Lower leg skin (tissue), 4 donors: ENCODE measurements at regions not wholly inside any gene's neighbourhood (a gene's known extent, or its start where the extent isn't known, plus 50 kb on each side); places are given as distances from the start of the nearest gene placed in this dataset.

ENCODE experiments used
- DNase-seq, 2 donors: peaks; one replicate each; pipeline ENCODE4 v3.0.0-alpha.2; 2019; ENCODE audit warnings: low spot score in 2 of 2
- H3K4me3 ChIP-seq: fragments of 200-600 bp; sonication (generic); 2 replicates; pipeline ENCODE4 v1.5.1; 2017; ENCODE audit warnings: mild to moderate bottlenecking, low read depth; ENCODE audit not compliant: poor library complexity, severe bottlenecking
- POLR2A ChIP-seq, 2 donors: fragments of 450-650 bp; IDR thresholded peaks; one replicate each; pipeline ENCODE4 v1.6.1; 2016 to 2017; ENCODE audit warnings: antibody characterized with exemption in 2 of 2, mild to moderate bottlenecking in 1 of 2, moderate library complexity in 1 of 2
- WGBS, 2 donors: methylation state at CpG; one replicate each; pipeline ENCODE4 v1.1.5; 2018; 5-methylcytosine and 5-hydroxymethylcytosine counted together
- intact Hi-C: fragments of 100-400 bp; cut with DNase I; formaldehyde crosslinking; loops from one replicate; pipeline ENCODE4 v1.15.0; 2023; ENCODE audit warnings: low total_unique reads
- TF ChIP-seq, protein P1 (sequence below), 3 donors: fragments of 450-650 bp; IDR thresholded peaks; one replicate each; pipeline ENCODE4 v1.5.1; 2016; ENCODE audit warnings: antibody characterized with exemption in 3 of 3, mild to moderate bottlenecking in 3 of 3, moderate library complexity in 2 of 3

DNA sequence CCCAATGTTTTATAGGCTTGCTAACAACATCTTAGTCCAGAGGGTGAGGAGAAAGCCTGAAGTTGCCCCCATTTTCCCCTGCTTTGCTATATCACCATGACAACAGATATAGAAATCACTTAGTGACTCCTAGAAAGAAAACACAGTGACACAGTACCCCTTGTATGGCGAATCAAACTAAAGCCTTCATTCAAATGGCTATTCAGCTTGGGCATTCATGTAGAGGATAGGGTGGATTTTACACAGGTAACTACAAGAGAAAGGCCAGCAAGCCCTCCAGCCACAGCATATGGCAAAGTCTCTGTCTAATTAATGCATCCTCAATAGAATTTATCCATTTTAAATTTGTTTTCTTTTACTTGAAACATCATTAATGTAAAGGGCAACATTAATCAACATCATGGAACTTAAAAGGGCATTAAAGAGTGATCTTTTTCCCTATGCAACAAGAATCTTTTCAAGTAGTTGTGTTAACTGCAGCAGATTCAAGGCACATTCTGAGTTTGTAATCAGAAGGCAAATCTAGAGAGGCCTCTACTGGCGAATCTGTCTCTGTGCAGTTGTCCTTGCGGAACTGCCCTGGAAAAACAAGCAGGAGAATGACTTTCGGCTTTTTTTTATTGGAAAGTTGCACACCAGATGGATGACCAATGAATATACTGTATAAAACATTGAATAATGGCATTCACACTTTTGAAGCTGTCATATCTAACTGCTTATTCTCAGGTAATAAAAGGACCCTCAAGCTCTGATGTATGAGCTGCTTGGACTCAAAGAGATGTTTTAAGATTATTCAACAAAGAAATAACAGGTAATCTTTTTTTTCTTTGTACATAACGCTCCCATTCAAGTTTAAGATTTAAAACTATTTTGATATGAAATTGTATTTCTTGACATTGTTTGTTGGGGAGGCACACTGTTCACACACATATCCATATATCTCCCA lies 621.7 kb upstream of the AGTR1 start:
- no peak overlapping the region for H3K4me3 ChIP-seq
- intact Hi-C loops: no loop called here
- TF ChIP-seq, protein P1, sequence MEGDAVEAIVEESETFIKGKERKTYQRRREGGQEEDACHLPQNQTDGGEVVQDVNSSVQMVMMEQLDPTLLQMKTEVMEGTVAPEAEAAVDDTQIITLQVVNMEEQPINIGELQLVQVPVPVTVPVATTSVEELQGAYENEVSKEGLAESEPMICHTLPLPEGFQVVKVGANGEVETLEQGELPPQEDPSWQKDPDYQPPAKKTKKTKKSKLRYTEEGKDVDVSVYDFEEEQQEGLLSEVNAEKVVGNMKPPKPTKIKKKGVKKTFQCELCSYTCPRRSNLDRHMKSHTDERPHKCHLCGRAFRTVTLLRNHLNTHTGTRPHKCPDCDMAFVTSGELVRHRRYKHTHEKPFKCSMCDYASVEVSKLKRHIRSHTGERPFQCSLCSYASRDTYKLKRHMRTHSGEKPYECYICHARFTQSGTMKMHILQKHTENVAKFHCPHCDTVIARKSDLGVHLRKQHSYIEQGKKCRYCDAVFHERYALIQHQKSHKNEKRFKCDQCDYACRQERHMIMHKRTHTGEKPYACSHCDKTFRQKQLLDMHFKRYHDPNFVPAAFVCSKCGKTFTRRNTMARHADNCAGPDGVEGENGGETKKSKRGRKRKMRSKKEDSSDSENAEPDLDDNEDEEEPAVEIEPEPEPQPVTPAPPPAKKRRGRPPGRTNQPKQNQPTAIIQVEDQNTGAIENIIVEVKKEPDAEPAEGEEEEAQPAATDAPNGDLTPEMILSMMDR (IDR thresholded peaks at IDR 0.05): no peak
- TF ChIP-seq POLR2A (IDR thresholded peaks at IDR 0.05): no peak
- WGBS, 2 donors: 59 to 61% methylated on average over 5 of the region's 5 CpGs
- no peak for DNase-seq

DNA sequence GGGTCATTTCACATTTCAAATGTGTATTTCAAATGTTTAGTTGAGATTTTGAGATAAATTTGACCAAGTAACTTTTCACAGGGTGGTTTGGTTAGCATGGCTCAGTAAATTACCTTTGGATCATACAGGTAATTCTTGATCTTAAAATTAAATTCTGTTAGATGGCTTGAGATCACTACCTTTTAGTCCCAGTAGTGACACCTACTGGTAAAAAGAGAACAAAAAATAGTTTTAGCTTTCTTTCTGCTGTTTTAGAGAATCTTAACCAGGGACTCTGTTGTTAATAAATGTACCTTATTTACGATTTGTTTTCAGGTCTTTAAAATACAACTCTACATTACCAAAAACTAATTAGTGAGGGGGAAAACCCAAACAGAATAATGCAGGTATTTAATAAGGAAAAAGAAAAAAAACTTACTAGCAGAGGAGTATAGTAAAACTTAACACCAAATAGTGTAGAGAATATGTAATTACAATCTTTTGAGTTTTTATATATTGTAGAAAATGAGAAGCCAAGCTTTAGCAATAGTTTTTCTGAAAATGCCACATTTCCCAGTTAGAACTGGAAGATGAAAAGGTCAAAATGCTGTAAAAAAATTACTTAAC lies 620.3 kb upstream of the AGTR1 start:
- TF ChIP-seq, protein P1 (IDR thresholded peaks at IDR 0.05): no peak
- TF ChIP-seq POLR2A (IDR thresholded peaks at IDR 0.05): no peak
- 12 to 16% methylated on average over 1 of the region's 1 CpG for WGBS, 2 donors

DNA sequence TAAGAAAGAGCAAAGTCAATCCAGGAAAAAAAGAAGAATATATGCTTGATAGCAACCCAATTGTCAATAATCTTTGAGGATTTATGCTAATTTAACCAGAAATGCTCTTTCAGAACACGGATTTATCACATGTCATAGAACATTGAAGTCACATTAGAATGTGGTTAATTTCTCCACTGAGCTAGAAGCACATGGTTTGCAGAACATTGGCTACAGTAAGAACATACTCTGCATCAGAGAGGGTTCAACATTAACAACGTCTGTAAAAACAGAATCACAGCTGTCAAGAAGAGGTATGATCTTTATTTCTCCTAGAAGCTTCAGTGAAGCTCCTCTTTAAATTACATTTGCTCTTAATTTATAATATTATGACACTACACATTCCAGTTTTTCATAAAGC lies 619.7 kb upstream of the AGTR1 start:
- 64 to 72% methylated on average over 2 of the region's 2 CpGs for whole genome bisulfite sequencing, 2 donors
- intact Hi-C loops: no loop called here
- no peak overlapping the region for H3K4me3 ChIP-seq
- TF ChIP-seq, protein P1 (IDR thresholded peaks at IDR 0.05): no peak
- TF ChIP-seq POLR2A (IDR thresholded peaks at IDR 0.05): no peak
- DNase-seq: no peak

More for the DNA sequence above, 620.3 kb upstream of the AGTR1 start:
- no peak for DNase-seq
- H3K4me3 ChIP-seq: no peak overlapping the region
- intact Hi-C loops: no loop called here

DNA sequence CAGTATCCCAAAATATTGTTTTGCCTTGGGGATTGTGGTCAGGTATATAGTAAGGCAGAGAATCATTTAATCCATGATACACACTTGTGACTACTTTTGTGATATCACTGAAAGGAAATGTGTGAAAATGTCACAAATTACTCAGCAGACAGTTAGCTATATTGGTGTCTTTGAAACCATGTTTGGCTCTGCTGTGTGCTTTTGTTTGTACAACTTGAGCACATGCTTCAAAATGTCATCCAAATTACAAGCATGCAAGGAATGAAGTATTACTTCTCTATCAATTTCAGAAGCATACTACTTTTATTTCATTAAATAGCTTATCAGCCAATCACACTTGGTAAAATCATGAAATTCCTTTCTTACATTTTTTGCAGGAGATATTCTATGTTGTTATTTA lies 619.0 kb upstream of the AGTR1 start:
- intact Hi-C loops: no loop called here
- no peak for TF ChIP-seq POLR2A (IDR thresholded peaks at IDR 0.05)
- TF ChIP-seq, protein P1 (IDR thresholded peaks at IDR 0.05): no peak
- H3K4me3 ChIP-seq: no peak overlapping the region
- DNase-seq: no peak

DNA sequence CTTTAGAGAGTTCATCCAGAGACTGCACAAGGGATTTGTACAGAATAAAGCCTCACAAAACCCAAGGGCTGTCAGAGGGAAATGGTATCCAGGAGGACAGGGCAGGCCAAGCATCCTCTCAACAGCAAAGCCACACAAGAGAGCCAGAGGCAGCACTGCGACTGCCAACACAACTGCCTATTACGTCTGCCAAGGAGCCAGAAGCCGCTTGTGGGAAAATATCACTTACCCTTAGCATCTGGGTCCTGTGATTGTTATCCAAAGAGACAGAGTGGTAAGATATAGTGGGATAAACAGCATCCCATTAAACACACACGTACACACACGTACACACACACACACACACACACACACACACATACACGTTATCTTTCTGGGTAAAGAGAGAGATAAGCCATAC lies 618.3 kb upstream of the AGTR1 start:
- DNase-seq: no peak
- 56 to 61% methylated on average over 6 of the region's 6 CpGs for WGBS, 2 donors
- intact Hi-C loops: no loop called here
- no peak overlapping the region for H3K4me3 ChIP-seq
- TF ChIP-seq, protein P1 (IDR thresholded peaks at IDR 0.05): no peak
- TF ChIP-seq POLR2A (IDR thresholded peaks at IDR 0.05): no peak
